ENCODE measurements at regions not wholly inside any gene's neighbourhood (a gene's known extent, or its start where the extent isn't known, plus 50 kb on each side); places are given as distances from the start of the nearest gene placed in this dataset.

DNA sequence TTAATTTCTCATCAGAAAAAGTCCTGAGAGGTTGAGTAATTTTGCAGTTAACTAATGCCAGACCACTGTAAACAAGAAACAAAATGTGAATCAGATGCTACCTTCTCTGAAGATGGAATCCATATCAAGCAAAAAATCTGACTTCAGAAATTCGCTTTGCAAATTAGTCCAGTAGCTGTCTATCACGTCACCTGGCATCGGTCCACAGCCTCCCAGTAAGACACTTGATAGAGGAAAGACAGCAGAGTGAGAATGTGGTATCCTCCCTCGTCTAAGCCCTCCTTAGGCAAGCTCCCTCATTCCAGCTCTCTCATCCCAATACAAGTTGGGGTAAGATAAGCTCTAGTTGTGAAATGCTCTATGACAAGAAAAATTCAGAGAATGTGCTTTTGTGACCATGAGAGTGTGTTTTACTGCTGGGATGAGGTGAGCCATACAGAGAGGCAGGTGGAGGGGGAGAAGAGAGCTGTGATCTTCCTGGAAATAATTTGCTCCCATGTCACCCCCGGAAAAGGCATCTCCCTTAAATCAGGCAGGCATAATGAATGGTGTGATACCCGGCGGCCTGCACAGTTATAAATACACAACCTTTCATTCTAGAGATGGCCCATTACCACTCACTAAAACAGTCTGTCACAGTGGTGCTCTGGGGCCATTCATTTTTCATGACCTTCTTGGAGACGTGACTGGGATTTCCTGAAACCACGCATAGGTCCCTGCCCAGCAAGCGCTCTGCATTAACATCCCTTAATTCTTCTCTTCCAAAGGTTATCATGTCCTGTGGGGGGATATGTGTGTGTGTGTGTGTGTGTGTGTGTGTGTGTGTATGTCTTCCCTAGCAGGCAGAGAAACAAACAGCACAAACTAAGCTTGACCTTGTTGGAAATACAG is 602.0 kb upstream of the KCNMB2 start:
- in situ Hi-C loops (cut with HindIII; ENCODE audit: low sequenced_read_pairs) = no loop called here

DNA sequence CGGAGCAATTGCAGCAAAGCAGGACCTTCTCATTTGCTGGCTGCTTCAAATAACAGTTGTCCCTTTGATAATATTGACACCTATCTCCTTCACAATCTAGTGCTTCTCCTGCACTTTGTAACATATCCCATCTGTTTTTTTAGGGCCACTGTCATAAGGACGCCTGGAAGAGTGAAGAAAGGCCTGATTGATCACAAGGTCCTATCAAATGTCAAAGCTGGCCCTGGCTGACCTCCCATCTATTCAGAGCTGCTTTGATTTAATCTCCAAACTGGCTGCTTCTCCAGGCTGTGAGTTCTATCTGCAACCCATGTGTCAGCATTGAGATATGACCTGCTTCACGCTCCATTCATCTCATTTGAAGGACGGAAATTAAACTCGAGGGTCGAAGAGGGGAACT is 601.2 kb upstream of the KCNMB2 start:
- in situ Hi-C loops (cut with HindIII; ENCODE audit: low sequenced_read_pairs) = no loop called here

DNA sequence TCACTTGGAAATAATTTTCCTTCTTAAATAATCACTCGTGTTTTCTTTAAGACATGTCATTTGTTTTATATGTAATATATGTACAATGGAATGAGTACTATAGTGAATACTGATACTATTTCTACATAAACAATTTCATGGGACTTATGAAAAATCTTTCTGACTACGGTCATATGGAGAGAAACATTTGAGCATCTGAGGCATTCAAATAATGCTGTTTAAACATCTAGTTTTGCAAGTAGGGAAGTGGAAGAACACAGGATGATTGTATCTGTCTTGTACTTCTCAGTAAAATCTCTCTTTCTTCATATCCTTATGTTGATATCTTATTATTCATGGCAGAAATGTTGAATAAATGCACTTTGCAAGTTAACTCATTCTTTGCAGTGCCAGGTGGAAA is 599.5 kb upstream of the KCNMB2 start:
- in situ Hi-C loops (cut with HindIII; ENCODE audit: low sequenced_read_pairs) = no loop called here

DNA sequence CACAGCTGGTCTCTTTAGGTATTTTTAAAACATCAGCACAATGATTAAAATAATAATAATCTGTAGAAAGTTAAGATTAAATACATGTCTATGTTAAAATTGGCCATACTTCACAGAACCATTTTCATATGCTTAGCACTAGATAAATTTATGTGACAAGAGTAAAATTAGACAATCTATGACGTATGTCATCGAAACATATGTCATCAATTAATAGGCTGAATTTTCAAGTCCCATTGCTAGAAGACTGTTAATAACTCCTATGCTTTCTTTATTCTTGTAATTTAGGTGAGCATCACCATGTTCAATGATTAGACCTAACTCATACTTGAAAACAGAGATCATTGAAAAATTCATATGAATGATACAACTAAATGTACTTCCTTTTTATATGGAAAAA is 593.3 kb upstream of the KCNMB2 start:
- in situ Hi-C loops (cut with HindIII; ENCODE audit: low sequenced_read_pairs) = no loop called here

DNA sequence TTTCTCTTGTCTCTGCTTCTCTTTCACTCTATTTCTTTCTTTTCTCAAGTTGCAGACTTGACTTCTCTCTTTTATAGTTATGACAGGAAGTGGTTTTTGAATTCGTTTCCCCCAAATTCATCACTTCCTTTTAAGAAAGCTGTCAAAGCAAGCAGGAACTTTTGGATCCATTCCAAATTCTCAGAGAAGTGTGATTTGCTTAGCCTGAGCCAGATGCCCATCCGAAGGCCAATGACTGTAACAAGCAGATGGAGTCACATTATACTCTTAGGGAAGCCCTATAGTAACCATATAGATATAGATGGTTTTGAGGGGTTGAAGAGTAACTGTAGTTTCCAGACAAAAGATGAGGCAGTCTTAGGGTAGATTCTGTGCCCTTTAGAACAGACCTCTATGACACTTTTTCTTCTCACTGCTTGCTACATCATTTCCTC is 592.0 kb upstream of the KCNMB2 start:
- in situ Hi-C loops (cut with HindIII; ENCODE audit: low sequenced_read_pairs) = no loop called here

DNA sequence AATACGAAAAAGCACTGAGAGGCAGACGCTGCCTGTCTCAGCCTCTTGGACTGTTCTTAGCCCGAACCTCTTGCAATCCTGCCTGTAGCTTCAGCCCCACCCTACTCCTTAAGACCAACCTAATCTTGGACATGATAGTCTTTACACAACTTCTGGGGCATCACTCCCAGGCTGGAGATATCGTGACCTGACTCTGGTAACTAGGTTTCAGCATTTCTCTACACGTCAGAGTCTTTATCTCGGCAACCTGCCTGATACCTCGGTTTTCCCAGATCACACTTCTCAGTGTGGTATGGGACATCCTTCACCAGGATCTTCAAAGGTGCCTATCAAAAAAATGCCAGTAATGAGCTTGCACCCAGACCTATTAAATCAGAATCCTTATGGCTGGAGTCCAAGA is 590.2 kb upstream of the KCNMB2 start:
- in situ Hi-C loops (cut with HindIII; ENCODE audit: low sequenced_read_pairs) = no loop called here

DNA sequence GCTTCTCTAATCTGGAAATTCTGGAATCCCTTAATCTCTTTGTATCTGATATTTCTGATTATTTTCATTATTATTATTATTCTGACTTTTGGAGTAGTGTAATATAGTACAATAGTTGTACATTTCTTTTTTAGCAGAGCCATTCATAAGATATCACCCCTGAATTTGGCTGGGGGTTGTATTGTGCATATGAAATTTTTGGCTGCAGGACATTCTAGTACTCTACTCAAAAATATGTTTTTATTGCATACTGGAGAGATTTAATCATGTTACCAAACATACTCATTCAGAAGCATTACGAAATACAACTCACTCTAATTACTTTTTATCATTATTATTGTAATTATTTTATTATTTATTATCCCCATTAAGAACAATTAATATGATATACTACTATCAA is 589.7 kb upstream of the KCNMB2 start:
- in situ Hi-C loops (cut with HindIII; ENCODE audit: low sequenced_read_pairs) = no loop called here

DNA sequence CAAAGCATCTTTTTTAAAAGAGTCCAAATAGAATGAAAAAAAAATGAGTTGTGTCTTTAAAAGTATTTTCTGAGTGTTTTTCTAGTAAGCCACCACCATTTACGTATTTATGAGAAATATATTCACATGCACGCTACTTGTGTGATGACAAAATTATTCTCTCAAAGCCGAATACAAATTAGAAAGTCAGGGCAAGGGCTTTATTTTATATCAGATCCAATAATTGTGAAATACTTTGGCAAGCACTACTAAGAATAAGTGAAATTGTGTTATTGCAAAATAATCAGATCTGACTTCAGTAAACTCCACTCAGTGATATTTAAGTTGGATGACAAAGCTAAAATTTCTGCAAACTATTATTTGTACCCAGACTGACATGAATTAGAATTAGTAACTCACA is 589.3 kb upstream of the KCNMB2 start:
- in situ Hi-C loops (cut with HindIII; ENCODE audit: low sequenced_read_pairs) = no loop called here

DNA sequence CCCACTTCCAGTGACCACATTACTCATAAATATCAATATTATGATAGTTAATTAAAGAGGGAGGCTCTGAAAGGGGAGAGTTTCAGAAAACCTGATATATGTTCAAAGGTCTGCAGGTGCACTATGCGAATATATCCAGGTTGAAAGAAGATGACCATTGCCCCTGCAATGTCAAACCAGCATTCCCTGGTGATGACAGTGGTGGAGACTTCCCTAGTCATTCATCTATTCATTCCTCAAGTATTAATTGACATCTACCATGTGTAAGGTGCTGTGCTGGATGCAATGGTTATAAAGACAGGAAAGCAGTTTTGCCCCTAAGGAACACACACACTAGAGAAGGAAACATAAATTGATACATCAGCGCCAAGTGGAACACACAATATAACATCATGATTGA is 588.3 kb upstream of the KCNMB2 start:
- in situ Hi-C loops (cut with HindIII; ENCODE audit: low sequenced_read_pairs) = no loop called here

DNA sequence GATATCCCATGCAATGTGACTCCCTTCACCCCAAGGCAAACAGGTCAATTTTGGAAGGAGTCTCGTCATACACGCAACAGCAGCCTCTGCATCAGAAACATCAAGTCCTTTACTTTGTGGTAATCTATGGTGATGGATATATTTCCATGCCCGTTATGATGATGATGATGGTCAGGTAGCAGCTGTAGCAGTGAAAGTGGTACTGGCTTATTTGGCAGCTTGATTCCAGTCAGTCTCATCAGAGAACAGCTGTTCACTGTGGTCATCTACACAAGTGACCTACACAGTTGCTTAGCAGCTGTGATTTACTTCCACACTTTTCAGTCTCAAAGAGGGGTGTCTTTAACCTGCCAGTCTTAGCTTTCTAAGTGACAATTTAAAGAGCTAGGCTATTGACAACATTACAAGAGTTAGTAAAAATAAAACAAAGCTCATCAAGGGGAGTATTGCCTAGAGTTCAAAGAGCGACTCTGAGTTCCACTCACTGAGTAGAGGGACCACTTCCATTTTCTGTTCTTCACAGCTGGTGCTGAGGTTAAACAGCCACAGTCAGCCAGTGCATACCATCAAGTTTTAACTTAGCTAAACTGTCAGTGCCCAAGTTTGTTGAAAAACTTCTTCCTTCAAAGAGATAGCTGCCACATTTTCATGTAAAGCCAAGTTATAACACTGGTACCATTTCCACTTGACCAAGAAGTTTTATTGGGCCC is 587.4 kb upstream of the KCNMB2 start:
- in situ Hi-C loops (cut with HindIII; ENCODE audit: low sequenced_read_pairs) = no loop called here

DNA sequence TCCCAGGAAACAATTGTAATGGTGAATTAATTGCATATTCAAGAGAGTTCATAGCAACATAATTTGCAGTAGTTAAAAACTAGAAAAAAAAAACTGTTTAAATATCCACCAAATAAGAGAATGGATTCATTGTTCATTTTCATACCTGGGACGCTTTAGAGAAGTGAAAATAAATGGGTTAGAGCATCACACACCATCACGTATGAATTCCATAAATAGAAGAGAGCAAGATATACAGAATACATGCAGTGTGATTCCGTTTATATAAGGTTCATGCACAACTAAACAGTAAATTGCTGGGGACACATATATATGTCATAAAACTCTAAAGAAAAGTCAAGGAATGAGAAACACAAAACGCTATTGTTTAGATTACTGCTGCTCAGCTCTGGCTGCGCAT is 577.0 kb upstream of the KCNMB2 start:
- in situ Hi-C loops (cut with HindIII; ENCODE audit: low sequenced_read_pairs) = no loop called here

DNA sequence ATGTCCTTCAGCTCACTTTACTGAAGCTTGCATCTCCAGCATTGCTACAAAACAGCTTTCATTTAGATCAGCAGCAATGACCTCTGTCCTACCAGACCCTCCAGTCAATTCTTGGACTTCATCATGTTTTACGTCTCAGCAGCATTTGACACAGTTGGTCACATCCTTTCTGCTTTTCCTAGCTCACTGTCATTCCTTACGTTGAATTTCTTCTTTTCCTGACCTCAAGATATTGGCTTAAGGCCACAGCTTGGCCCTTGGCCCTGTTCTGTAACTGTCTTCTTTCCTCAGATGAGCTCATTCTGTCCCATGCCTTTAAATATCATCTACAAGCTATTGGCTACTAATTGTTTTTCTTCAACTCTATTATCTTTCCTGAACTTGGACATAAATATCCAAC is 576.2 kb upstream of the KCNMB2 start:
- in situ Hi-C loops (cut with HindIII; ENCODE audit: low sequenced_read_pairs) = no loop called here

DNA sequence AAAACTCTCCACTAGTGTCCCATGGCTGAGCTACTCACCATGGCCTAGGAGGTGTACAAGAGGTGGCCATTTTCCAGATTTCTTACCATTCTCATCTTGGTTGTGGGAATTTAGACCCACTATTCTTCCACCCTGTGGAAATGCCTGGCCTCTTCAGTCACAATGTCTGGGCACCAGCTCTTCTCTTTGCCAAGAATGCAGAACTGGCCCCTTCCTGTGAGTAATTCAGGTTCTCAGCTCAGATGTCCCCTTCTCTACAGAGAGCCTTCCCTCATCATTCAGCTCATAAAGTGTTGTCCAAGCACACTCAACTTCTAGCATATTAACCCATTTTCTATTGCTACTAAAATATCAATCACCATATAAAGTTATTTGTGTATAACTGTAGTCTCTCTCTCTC is 575.5 kb upstream of the KCNMB2 start:
- in situ Hi-C loops (cut with HindIII; ENCODE audit: low sequenced_read_pairs) = no loop called here

DNA sequence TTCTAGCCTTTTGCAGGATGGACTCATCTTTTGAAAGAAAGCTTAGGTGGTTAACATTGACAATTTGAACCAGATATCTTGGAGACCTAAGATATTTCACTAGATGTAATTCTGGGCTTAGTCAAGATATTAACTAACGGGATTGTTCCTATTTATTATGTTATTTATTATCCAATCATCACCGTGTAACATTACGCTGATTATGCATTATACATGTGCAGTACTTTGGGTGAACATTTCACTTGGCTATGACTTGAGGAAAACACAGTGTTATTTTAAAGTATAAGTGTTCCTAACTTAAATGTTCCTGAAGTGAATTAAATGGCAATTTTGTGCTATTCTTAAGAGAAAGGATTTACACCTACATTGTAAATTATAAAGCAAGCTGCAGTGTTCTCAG is 574.5 kb upstream of the KCNMB2 start:
- in situ Hi-C loops (cut with HindIII; ENCODE audit: low sequenced_read_pairs) = no loop called here

DNA sequence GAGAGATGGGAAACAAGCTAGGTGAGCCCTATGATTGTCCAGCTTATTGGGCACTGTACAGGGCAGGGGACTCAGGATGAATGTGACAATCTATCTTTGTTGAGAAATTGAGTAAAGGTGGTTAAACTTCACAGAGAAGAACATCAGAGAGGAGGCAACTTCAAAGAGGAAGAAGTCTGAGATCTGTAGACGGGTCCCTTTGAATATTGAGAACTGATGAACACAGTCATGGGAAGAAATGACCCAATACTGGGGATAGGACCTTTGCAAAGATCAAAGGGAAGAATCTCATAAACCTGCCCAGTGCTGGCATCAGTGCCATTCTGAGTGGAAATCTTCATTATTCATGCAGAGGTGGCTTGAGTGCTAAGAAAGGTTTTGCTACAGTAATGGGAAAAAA is 569.7 kb upstream of the KCNMB2 start:
- in situ Hi-C loops (cut with HindIII; ENCODE audit: low sequenced_read_pairs) = no loop called here

DNA sequence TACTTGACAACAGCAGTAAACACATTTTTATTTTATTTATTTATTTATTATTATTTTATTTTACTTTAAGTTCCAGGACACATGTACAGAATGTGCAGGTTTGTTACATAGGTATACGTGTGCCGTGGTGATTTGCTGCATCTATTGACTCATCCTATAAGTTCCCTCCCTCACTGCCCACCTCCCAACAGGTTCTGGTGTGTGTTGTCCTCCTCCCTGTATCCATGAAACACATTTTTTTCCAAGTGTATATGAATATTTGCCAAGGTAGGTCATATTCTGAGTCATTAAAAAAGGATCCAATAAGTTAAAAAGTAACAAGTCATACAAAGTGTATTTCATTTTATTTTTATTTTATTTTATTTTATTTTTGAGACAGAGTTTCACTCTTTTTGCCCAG is 567.3 kb upstream of the KCNMB2 start:
- in situ Hi-C loops (cut with HindIII; ENCODE audit: low sequenced_read_pairs) = no loop called here

DNA sequence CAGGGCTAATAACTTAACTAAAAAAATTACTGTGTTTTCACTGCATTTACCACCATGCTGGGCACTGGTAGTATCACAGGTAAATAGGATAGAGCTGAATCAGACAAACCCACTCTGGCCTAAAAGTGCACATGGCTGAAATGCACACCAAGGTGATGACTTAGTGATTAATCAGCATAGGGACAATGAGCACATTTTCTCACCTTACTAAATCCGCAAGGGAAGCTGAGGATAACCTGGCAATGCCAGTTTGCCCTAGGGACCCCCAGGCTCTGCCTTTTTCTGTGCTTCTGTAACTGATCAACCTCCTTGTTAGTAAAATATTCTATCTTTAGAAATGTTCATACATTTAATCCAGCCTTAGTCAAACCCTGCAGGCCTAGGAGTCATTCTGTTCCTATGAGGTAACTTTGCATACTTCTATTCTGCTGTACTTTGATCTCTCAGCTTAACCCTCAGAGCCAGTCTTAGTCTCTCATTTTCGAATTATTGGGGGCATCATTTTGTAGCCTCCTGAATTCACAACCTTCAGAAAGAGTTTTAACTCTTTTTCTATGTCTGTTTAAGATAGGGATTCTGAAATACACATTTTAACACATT is 562.9 kb upstream of the KCNMB2 start:
- in situ Hi-C loops (cut with HindIII; ENCODE audit: low sequenced_read_pairs) = no loop called here

DNA sequence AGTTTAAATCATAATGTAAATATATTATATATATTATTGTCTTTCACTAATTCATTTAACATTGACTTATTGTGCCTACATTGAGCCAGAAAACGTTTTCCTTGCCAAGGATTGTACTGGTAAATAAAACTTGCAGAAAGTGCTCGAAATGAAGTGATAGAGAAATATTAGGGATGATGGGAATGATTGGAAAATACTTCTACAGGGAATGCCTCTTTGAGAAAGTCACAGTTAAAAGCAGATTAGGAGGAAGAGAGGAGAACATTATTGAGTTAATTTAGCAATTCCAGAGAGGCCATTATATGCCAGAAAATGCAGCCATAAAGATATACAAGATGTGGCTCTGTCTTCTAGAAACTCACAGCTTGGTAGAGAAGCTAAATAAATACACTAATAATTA is 560.0 kb upstream of the KCNMB2 start:
- in situ Hi-C loops (cut with HindIII; ENCODE audit: low sequenced_read_pairs) = no loop called here

DNA sequence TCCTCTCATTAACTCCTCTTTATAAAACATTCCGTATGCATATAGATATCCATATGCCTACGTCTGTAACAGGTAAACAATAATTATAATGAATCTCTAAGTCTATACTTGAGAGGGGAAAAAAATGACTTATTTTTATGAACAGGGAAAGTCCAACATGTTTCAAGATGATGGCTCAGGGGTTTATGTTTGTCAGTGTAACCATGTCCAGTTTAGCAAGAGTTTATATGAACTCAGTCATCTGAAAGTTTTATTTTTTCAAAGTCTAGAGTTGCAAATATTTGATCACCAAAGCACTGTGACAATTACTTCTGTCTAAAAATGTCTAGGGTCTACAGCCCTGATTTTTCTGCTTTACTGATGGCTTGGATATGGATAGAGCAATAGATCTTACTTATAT is 559.4 kb upstream of the KCNMB2 start:
- in situ Hi-C loops (cut with HindIII; ENCODE audit: low sequenced_read_pairs) = no loop called here

DNA sequence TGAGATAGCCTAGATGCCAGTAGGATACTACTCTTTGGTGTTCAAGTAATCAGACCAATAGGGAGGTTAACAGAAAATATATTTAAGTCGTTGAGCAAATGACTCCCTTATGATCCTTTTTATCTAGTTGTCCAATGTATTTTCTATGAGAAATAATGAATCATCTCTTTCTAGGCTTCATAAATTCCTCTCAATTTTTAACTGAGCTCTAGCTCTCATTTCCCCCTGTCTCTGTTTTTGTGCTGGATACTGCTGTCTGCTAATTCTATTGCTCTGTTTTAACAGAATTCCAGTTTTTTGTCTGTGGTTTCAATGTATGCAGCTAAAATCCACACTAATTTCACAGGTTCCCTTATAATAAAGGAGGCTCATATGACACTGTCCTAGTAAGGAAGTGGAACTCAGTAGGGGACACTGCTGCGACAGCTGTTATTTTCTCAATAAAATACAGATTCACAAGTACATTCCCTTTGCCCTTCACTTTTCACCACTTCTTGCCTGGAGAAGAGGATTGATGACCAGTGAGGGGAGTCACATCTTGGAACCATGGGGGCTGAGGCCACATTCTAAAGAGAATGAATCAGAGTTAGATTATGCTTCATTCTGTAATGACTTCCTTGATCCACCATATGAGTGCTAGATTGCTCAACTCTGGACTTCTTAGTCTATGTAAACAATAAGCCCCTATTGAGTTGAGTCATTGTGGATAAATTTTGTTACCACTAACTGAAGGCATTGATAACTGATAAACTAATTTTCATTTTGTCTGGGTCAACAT is 558.7 kb upstream of the KCNMB2 start:
- in situ Hi-C loops (cut with HindIII; ENCODE audit: low sequenced_read_pairs) = no loop called here

DNA sequence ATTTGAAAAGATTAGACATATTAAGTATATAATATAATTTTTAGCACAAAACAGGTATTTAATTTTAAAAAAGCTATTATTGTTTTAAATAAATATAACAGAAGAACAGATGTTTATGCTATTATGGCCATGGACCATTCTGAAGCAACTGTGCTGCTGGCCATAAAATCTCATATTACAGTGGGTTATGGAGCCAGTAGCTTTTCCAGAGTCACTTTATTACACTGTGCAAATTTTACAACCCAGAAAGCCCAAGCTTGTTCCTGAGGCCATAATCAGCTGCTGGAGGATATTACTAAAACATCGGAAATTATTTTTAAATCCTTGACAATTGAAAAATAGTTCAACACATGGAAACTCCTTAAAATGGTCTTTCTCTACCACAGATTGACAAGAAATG is 557.3 kb upstream of the KCNMB2 start:
- in situ Hi-C loops (cut with HindIII; ENCODE audit: low sequenced_read_pairs) = no loop called here

Data from DLD1 (cell line).